GM12864 (cell line): ENCODE measurements at regions not wholly inside any gene's neighbourhood (a gene's known extent, or its start where the extent isn't known, plus 50 kb on each side); places are given as distances from the start of the nearest gene placed in this dataset.
"Not testable (repeated sequence)": the region's sequence is repeated elsewhere in the genome, so short reads cannot be mapped to it uniquely, and the experiment has no call there.

Experiments
- DNase-seq: peaks from one replicate; pipeline ENCODE4 v3.0.0-alpha.2; 2011; ENCODE audit warnings: low read depth
- H3K4me3 ChIP-seq: 2 replicates; pipeline ENCODE4 v1.5.1; 2011; ENCODE audit warnings: mild to moderate bottlenecking, low read depth, low read length, control low read depth
- TF ChIP-seq, protein P1 (sequence below): IDR thresholded peaks from 2 replicates; pipeline ENCODE4 v1.5.1; 2011; ENCODE audit warnings: low read depth, mild to moderate bottlenecking, moderate library complexity, low read length, control low read depth, inconsistent platforms; ENCODE audit errors: missing control alignments

- no peak for DNase-seq
- TF ChIP-seq, protein P1, sequence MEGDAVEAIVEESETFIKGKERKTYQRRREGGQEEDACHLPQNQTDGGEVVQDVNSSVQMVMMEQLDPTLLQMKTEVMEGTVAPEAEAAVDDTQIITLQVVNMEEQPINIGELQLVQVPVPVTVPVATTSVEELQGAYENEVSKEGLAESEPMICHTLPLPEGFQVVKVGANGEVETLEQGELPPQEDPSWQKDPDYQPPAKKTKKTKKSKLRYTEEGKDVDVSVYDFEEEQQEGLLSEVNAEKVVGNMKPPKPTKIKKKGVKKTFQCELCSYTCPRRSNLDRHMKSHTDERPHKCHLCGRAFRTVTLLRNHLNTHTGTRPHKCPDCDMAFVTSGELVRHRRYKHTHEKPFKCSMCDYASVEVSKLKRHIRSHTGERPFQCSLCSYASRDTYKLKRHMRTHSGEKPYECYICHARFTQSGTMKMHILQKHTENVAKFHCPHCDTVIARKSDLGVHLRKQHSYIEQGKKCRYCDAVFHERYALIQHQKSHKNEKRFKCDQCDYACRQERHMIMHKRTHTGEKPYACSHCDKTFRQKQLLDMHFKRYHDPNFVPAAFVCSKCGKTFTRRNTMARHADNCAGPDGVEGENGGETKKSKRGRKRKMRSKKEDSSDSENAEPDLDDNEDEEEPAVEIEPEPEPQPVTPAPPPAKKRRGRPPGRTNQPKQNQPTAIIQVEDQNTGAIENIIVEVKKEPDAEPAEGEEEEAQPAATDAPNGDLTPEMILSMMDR, result no peak
- H3K4me3 ChIP-seq, result no peak overlapping the region
Measured at GRCh38 chr3:70464876-70465275, 152.4 kb upstream of the MDFIC2 start.

- no peak for DNase-seq
- TF ChIP-seq, protein P1, result no peak
- no peak overlapping the region for H3K4me3 ChIP-seq
Measured at GRCh38 chr3:70464465-70464864, 152.0 kb upstream of the MDFIC2 start.

DNA sequence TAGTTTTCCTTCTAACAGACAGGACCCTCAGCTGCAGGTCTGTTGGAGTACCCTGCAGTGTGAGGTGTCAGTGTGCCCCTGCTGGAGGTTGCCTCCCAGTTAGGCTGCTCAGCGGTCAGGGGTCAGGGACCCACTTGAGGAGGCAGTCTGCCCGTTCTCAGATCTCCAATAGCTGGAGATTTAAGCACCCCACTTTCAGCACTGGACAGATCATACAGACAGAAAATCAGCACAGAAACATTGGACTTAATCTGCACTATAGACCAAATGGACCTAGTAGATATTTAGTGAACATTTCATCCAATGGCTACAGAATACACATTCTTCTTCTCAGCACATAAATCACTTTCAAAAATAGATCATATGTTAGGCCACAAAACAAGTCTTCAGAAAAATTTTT is 137.8 kb upstream of the MDFIC2 start:
- DNase-seq, H3K4me3 ChIP-seq: not testable (repeated sequence)

DNA sequence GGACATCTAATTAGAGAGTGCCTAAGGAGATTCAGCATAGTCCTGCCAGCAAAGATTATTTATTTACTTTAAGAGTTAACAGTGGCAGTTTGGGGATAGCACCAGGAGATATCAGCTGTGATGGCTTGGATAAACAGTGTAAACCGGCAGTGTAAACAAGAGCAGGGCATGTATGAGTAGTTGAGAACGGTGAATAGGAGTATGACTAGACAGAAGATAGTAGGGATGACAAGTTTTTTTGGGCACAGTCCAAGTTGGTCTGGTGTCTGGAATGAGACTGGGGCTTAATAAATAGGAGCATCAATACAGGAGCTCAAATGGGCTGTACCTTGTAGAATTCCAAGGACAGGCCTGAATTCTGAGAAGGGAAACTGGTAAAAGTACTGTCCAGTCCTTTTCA is 123.0 kb upstream of the MDFIC2 start:
- not testable (repeated sequence) for DNase-seq, H3K4me3 ChIP-seq

DNA sequence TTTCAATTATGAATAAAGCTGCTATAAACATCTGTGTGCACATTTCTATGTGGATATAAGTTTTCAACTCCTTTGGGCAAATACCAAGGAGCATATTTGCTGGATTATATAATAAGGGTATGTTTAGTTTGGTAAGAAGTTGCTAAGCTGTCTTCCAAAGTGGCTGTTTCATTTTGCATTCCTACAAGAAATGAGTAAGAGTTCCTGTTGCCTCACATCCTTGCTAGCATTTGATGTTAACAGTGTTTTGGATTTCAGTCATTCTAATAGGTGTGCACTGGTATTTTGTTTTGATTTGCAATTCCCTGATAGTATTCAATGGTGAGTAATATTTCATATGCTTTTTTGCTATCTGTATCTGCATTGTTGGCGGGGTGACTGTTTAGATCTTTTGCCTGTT is 120.7 kb upstream of the MDFIC2 start:
- TF ChIP-seq, protein P1, result no peak
- H3K4me3 ChIP-seq, result no peak overlapping the region
- DNase-seq, result no peak

- TF ChIP-seq, protein P1, result no peak
Measured at GRCh38 chr3:70431911-70432310, 119.5 kb upstream of the MDFIC2 start.

GRCh38 chr3:70426071-70426470 is 113.6 kb upstream of the MDFIC2 start:
- H3K4me3 ChIP-seq, result no peak overlapping the region
- no peak for DNase-seq
- TF ChIP-seq, protein P1, result no peak

More at GRCh38 chr3:70431911-70432310, 119.5 kb upstream of the MDFIC2 start:
- H3K4me3 ChIP-seq, result no peak overlapping the region
- DNase-seq, result no peak

DNA sequence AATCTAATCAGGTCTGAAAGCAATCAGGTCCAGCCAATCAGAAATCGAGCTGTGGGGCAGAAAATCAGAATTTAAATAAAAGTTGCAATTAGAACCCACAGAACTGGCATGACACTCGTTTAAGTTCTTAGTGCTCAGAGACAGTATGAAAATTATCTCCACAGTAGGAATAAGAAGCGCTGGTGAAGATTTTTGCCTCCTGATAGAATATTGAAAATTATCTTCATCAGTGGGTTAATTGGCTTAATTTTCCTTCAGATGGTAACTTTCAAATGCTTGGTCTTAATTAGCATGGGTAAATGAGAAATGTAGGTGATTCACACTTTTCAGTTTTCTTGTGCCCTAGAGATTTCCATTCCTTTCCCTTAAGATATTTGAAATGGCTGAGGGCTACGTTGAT is 109.1 kb upstream of the MDFIC2 start:
- no peak overlapping the region for H3K4me3 ChIP-seq
- no peak for DNase-seq
- TF ChIP-seq, protein P1, result no peak
